ENCODE measurements at regions not wholly inside any gene's neighbourhood (a gene's known extent, or its start where the extent isn't known, plus 50 kb on each side); places are given as distances from the start of the nearest gene placed in this dataset.

- TF ChIP-seq EZH2phosphoT487 (IDR thresholded peaks at IDR 0.05; ENCODE audit: low read depth) (no peak), CTCF (IDR thresholded peaks at IDR 0.05; ENCODE audit: low read depth, low read length) (no peak)
These were observed 109.0 kb upstream of the ETV3 start for GRCh38 chr1:157247005-157247763.

Measured in OCI-LY3 (cell line).